Prostate gland (tissue), 2 donors: ENCODE measurements at regions not wholly inside any gene's neighbourhood (a gene's known extent, or its start where the extent isn't known, plus 50 kb on each side); places are given as distances from the start of the nearest gene placed in this dataset.

Source experiments
- CTCF ChIP-seq, 4 experiments: fragments of 200-600 bp in 2 of 4; fragments of 450-650 bp in 2 of 4; sonication (generic) in 2 of 4; IDR thresholded peaks; 1 replicate in 3 of 4; 2 replicates in 1 of 4; pipeline ENCODE4 v1.5.1; 2016 to 2019; ENCODE audit warnings: antibody characterized with exemption in 4 of 4, mild to moderate bottlenecking in 2 of 4, moderate library complexity in 2 of 4
- POLR2A ChIP-seq: fragments of 450-650 bp; IDR thresholded peaks from one replicate; pipeline ENCODE4 v1.6.1; 2016; ENCODE audit warnings: antibody characterized with exemption, mild to moderate bottlenecking
- POLR2AphosphoS5 ChIP-seq: sonication (generic); formaldehyde crosslinking; IDR thresholded peaks from one replicate; pipeline ENCODE4 v1.6.1; 2017; ENCODE audit warnings: antibody characterized with exemption

GRCh38 chr4:59971952-59972351 is 1228.2 kb upstream of the ADGRL3 start:
- TF ChIP-seq CTCF (IDR thresholded peaks at IDR 0.05) (no peak), POLR2AphosphoS5 (no peak), POLR2A (no peak)
